ENCODE measurements at regions not wholly inside any gene's neighbourhood (a gene's known extent, or its start where the extent isn't known, plus 50 kb on each side); places are given as distances from the start of the nearest gene placed in this dataset.
A peak's percentile ranks its signal among the peaks of the same experiment; 100 is the strongest.
"Not testable (repeated sequence)": the region's sequence is repeated elsewhere in the genome, so short reads cannot be mapped to it uniquely, and the experiment has no call there.

DNA sequence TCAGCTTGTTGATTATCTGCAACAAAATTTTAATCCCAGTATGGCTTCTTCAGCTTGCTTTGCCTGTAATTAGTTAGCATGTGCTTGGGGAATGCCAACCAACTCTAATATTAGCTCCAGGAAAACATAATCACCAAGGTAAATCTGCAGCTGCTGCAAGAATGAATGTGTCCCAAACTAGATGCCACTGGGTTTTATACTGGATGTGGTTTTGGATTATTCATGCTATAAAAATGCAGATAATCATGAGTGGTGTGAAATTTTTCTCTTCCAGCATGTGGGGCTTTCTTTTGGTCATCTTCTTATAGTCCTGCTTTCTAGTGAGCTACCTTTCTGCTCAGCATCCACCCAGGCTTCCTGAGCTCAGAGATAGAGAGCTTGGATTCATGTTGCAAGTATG lies 295.9 kb upstream of the CASK start:
- Histone ChIP-seq H3K9me3 (ENCODE audit: low read length) (no peaks in the 10 kb centered on the region), H3K4me1 (ENCODE audit: insufficient read depth, low read length) (no peaks in the 10 kb centered on the region), H3K4me3 (ENCODE audit: low read length) (no peak overlapping the region), H3K27me3 (ENCODE audit: insufficient read depth, low read length, poor library complexity, severe bottlenecking) (no peaks in the 10 kb centered on the region), H3K27ac (ENCODE audit: low read depth, low read length) (no peak overlapping the region), H3K36me3 (ENCODE audit: insufficient read depth, low read length) (no peaks in the 10 kb centered on the region)
- Mint-ChIP-seq H3K4me3 (no peak overlapping the region), H3K9me3 (no peaks in the 10 kb centered on the region), H3K27me3 (peaks cover 0 to 1% of the 10 kb centered on the region in 2 donors), H3K27ac (no peak overlapping the region), H3K4me1 (no peaks in the 10 kb centered on the region), H3K36me3 (no peaks in the 10 kb centered on the region)
- no peak for DNase-seq
- ChIA-PET POLR2A (no interaction called here), CTCF (no interaction called here)

DNA sequence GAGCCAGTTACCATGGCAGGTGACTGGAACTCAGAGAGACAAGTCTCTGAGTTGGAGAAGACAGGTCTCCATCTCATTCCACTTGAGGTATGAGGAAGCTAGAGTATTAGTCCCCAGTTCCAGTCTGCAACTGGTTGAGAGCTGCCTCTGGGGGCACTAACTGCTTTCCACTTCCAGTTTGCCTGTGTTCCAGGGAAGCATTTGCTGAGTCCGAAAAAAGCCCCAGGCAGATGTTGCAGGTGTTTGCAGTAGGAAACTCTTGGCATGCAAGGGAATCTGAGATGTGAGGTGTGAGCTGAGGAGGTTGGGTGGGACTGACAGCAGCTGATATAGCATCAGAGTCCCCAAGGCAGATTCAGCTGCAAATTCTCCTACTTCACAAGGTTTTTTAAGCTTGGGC lies 272.2 kb upstream of the CASK start:
- no peaks in the 10 kb centered on the region for H3K9me3 ChIP-seq (ENCODE audit: low read length)
- POLR2A ChIA-PET: no interaction called here
- Mint-ChIP-seq H3K27me3 (no peaks in the 10 kb centered on the region), H3K4me3 (no peak overlapping the region), H3K9me3 (peaks cover 0 to 3% (median 2%) of the 10 kb centered on the region in 5 donors), H3K4me1 (no peaks in the 10 kb centered on the region), H3K27ac (peak overlapping the region in 1 of 8 donors; percentile 8), H3K36me3 (peaks cover 0 to 2% (median 0%) of the 10 kb centered on the region in 3 donors)
- no peak overlapping the region for H3K27ac ChIP-seq (ENCODE audit: low read depth, low read length)
- H3K4me1 ChIP-seq (ENCODE audit: insufficient read depth, low read length): no peaks in the 10 kb centered on the region
- no peaks in the 10 kb centered on the region for H3K36me3 ChIP-seq (ENCODE audit: insufficient read depth, low read length)
- no peak for DNase-seq
- CTCF ChIA-PET: no interaction called here
- H3K4me3 ChIP-seq (ENCODE audit: low read length): no peak overlapping the region
- H3K27me3 ChIP-seq (ENCODE audit: insufficient read depth, low read length, poor library complexity, severe bottlenecking): no peaks in the 10 kb centered on the region

DNA sequence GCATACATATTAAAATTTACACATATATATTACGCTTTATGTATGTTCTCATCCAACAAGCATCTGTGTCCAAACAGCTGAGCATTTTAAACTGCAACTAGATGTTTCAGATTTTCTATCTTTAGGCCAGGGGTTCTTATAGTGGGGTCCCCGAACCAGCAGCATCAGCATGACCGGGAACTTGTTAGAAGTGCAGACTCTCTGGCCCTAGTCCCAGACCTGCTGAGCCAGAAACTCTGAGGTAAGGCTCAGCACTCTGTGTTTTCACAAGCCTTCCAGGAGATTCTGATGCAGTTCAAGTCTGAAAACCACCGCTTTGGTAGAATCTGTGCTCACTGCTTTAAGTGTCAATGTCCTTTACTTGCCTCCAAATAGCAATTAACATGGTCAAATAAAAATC lies 266.2 kb upstream of the CASK start:
- no peak overlapping the region for H3K27ac Mint-ChIP-seq
- Histone ChIP-seq H3K27me3 (ENCODE audit: insufficient read depth, low read length, poor library complexity, severe bottlenecking) (no peaks in the 10 kb centered on the region), H3K4me3 (ENCODE audit: low read length) (no peak overlapping the region), H3K4me1 (ENCODE audit: insufficient read depth, low read length) (no peaks in the 10 kb centered on the region), H3K9me3 (ENCODE audit: low read length) (no peaks in the 10 kb centered on the region), H3K27ac (ENCODE audit: low read depth, low read length) (no peak overlapping the region), H3K36me3 (ENCODE audit: insufficient read depth, low read length) (no peaks in the 10 kb centered on the region)
- DNase-seq: no peak
- peaks cover 0 to 2% (median 0%) of the 10 kb centered on the region in 3 donors for H3K36me3 Mint-ChIP-seq
- H3K4me3 Mint-ChIP-seq: no peak overlapping the region
- ChIA-PET CTCF (no interaction called here), POLR2A (no interaction called here)
- H3K27me3 Mint-ChIP-seq: peaks cover 0 to 3% of the 10 kb centered on the region in 2 donors
- peaks cover 0 to 3% (median 2%) of the 10 kb centered on the region in 5 donors for H3K9me3 Mint-ChIP-seq
- H3K4me1 Mint-ChIP-seq: no peaks in the 10 kb centered on the region

- peaks cover 0 to 2% (median 0%) of the 10 kb centered on the region in 3 donors for H3K36me3 Mint-ChIP-seq
- peaks cover 0 to 3% (median 2%) of the 10 kb centered on the region in 5 donors for H3K9me3 Mint-ChIP-seq
- Histone ChIP-seq H3K4me3 (ENCODE audit: low read length) (no peak overlapping the region), H3K27ac (ENCODE audit: low read depth, low read length) (no peak overlapping the region), H3K4me1 (ENCODE audit: insufficient read depth, low read length) (no peaks in the 10 kb centered on the region), H3K27me3 (ENCODE audit: insufficient read depth, low read length, poor library complexity, severe bottlenecking) (no peaks in the 10 kb centered on the region), H3K9me3 (ENCODE audit: low read length) (no peaks in the 10 kb centered on the region), H3K36me3 (ENCODE audit: insufficient read depth, low read length) (no peaks in the 10 kb centered on the region)
- H3K27ac Mint-ChIP-seq: peak overlapping the region in 1 of 8 donors; percentile 57
- no peak overlapping the region for H3K4me3 Mint-ChIP-seq
- ChIA-PET CTCF (no interaction called here), POLR2A (no interaction called here)
- no peak for DNase-seq
- peaks cover 0 to 3% of the 10 kb centered on the region in 2 donors for H3K27me3 Mint-ChIP-seq
- no peaks in the 10 kb centered on the region for H3K4me1 Mint-ChIP-seq
Observed at GRCh38 chrX:42188730-42189129, 265.4 kb upstream of the CASK start.

GRCh38 chrX:42176789-42177188 lies 253.4 kb upstream of the CASK start:
- no peaks in the 10 kb centered on the region for H3K4me1 Mint-ChIP-seq
- no peaks in the 10 kb centered on the region for H3K36me3 Mint-ChIP-seq
- H3K27me3 Mint-ChIP-seq: peaks cover 0 to 5% of the 10 kb centered on the region in 2 donors
- no peak overlapping the region for H3K27ac Mint-ChIP-seq
- Histone ChIP-seq H3K27me3 (ENCODE audit: insufficient read depth, low read length, poor library complexity, severe bottlenecking) (no peaks in the 10 kb centered on the region), H3K4me3 (ENCODE audit: low read length) (no peak overlapping the region), H3K27ac (ENCODE audit: low read depth, low read length) (no peak overlapping the region), H3K9me3 (ENCODE audit: low read length) (no peaks in the 10 kb centered on the region), H3K4me1 (ENCODE audit: insufficient read depth, low read length) (no peaks in the 10 kb centered on the region), H3K36me3 (ENCODE audit: insufficient read depth, low read length) (no peaks in the 10 kb centered on the region)
- H3K9me3 Mint-ChIP-seq: peaks cover 0 to 1% (median 0%) of the 10 kb centered on the region in 5 donors
- ChIA-PET POLR2A (no interaction called here), CTCF (no interaction called here)
- no peak overlapping the region for H3K4me3 Mint-ChIP-seq
- no peak for DNase-seq

GRCh38 chrX:42175843-42176242 lies 252.5 kb upstream of the CASK start:
- H3K4me3 ChIP-seq (ENCODE audit: low read length): no peak overlapping the region
- no peaks in the 10 kb centered on the region for H3K36me3 ChIP-seq (ENCODE audit: insufficient read depth, low read length)
- no peaks in the 10 kb centered on the region for H3K4me1 ChIP-seq (ENCODE audit: insufficient read depth, low read length)
- peaks cover 0 to 3% of the 10 kb centered on the region in 2 donors for H3K27me3 Mint-ChIP-seq
- DNase-seq: no peak
- no peak overlapping the region for H3K4me3 Mint-ChIP-seq
- H3K9me3 Mint-ChIP-seq: peaks cover 0 to 1% (median 0%) of the 10 kb centered on the region in 5 donors
- ChIA-PET POLR2A (no interaction called here), CTCF (no interaction called here)
- H3K9me3 ChIP-seq (ENCODE audit: low read length): no peaks in the 10 kb centered on the region
- H3K27ac Mint-ChIP-seq: no peak overlapping the region
- no peaks in the 10 kb centered on the region for H3K27me3 ChIP-seq (ENCODE audit: insufficient read depth, low read length, poor library complexity, severe bottlenecking)
- no peak overlapping the region for H3K27ac ChIP-seq (ENCODE audit: low read depth, low read length)
- H3K4me1 Mint-ChIP-seq: no peaks in the 10 kb centered on the region
- no peaks in the 10 kb centered on the region for H3K36me3 Mint-ChIP-seq

GRCh38 chrX:42157923-42158322 lies 234.6 kb upstream of the CASK start:
- peaks cover 0 to 27% (median 14%) of the 10 kb centered on the region in 5 donors for H3K9me3 Mint-ChIP-seq
- H3K4me1 Mint-ChIP-seq: peaks cover 3 to 13% (median 4%) of the 10 kb centered on the region in 3 donors
- H3K27me3 ChIP-seq (ENCODE audit: insufficient read depth, low read length, poor library complexity, severe bottlenecking); H3K27ac ChIP-seq (ENCODE audit: low read depth, low read length); H3K9me3 ChIP-seq (ENCODE audit: low read length); POLR2A ChIA-PET; H3K27ac Mint-ChIP-seq; H3K4me3 ChIP-seq (ENCODE audit: low read length); CTCF ChIA-PET; H3K4me1 ChIP-seq (ENCODE audit: insufficient read depth, low read length); H3K4me3 Mint-ChIP-seq; H3K36me3 ChIP-seq (ENCODE audit: insufficient read depth, low read length): not testable (repeated sequence)
- H3K27me3 Mint-ChIP-seq: peaks cover 0 to 12% of the 10 kb centered on the region in 2 donors
- DNase-seq: peak in 2 of 5 donors; percentile 6 to 18
- peaks cover 0 to 14% (median 2%) of the 10 kb centered on the region in 3 donors for H3K36me3 Mint-ChIP-seq

- no peak for DNase-seq
- H3K4me1 Mint-ChIP-seq: peaks cover 6 to 10% (median 7%) of the 10 kb centered on the region in 3 donors
- H3K4me3 ChIP-seq (ENCODE audit: low read length): no peak overlapping the region
- peak overlapping the region in 2 of 8 donors; percentile 0 to 6 for H3K27ac Mint-ChIP-seq
- peaks cover 0 to 2% (median 0%) of the 10 kb centered on the region in 3 donors for H3K36me3 Mint-ChIP-seq
- H3K9me3 Mint-ChIP-seq: no peaks in the 10 kb centered on the region
- no peak overlapping the region for H3K4me3 Mint-ChIP-seq
- H3K9me3 ChIP-seq (ENCODE audit: low read length): no peaks in the 10 kb centered on the region
- no peaks in the 10 kb centered on the region for H3K36me3 ChIP-seq (ENCODE audit: insufficient read depth, low read length)
- CTCF ChIA-PET: no interaction called here
- POLR2A ChIA-PET: no interaction called here
- no peak overlapping the region for H3K27ac ChIP-seq (ENCODE audit: low read depth, low read length)
- no peaks in the 10 kb centered on the region for H3K27me3 ChIP-seq (ENCODE audit: insufficient read depth, low read length, poor library complexity, severe bottlenecking)
- H3K27me3 Mint-ChIP-seq: peaks cover 0 to 2% of the 10 kb centered on the region in 2 donors
- H3K4me1 ChIP-seq (ENCODE audit: insufficient read depth, low read length): no peaks in the 10 kb centered on the region
Observed at GRCh38 chrX:42151808-42152207, 228.5 kb upstream of the CASK start.

GRCh38 chrX:42149765-42150164 lies 226.4 kb upstream of the CASK start:
- Histone ChIP-seq H3K9me3 (ENCODE audit: low read length) (no peaks in the 10 kb centered on the region), H3K4me1 (ENCODE audit: insufficient read depth, low read length) (no peaks in the 10 kb centered on the region), H3K27me3 (ENCODE audit: insufficient read depth, low read length, poor library complexity, severe bottlenecking) (no peaks in the 10 kb centered on the region), H3K27ac (ENCODE audit: low read depth, low read length) (no peak overlapping the region), H3K4me3 (ENCODE audit: low read length) (no peak overlapping the region), H3K36me3 (ENCODE audit: insufficient read depth, low read length) (no peaks in the 10 kb centered on the region)
- H3K4me3 Mint-ChIP-seq: no peak overlapping the region
- H3K36me3 Mint-ChIP-seq: peaks cover 0 to 2% (median 0%) of the 10 kb centered on the region in 3 donors
- no peak for DNase-seq
- H3K4me1 Mint-ChIP-seq: peaks cover 6 to 10% (median 7%) of the 10 kb centered on the region in 3 donors
- no peak overlapping the region for H3K27ac Mint-ChIP-seq
- ChIA-PET CTCF (no interaction called here), POLR2A (no interaction called here)
- no peaks in the 10 kb centered on the region for H3K9me3 Mint-ChIP-seq
- peaks cover 0 to 2% of the 10 kb centered on the region in 2 donors for H3K27me3 Mint-ChIP-seq
